ENCODE measurements at regions not wholly inside any gene's neighbourhood (a gene's known extent, or its start where the extent isn't known, plus 50 kb on each side); places are given as distances from the start of the nearest gene placed in this dataset.
A peak's percentile ranks its signal among the peaks of the same experiment; 100 is the strongest.

DNA sequence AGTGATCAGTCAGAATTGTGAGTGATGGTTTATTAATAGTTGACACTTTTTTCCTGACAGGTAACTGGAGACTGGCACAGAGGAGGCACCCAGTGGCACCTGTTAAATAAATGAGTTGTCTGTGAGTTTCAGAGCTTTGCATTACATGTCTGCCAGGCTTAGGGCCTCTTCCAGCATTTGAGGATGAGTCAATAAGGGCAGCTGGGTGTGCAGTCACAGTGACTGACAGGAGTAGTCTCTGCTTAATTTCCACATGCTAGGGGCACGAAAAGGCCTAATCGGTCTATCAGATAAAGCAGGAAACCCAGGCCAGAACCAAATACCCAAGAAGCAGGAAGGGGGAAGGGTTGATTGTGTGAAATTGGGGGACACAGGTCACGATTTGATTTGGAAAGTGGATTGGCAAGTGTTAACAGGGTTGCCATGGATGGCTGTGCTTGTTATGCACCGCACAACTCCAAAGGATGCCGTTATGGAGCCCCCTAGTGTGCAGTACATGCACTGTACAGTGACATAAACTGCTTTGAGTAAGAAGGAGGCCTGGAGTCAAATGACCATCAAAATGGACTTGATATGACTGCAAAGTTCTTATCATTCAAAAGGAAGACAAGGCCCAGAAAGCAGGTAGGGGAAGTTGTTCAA, 111.9 kb upstream of the GGTLC1 start:
- 23 to 24% methylated on average over 5 of the region's 5 CpGs for WGBS, 2 donors
- FAIRE-seq (no peak), ATAC-seq (peak; percentile 77 to 92 (median 88)), DNase-seq (peak in 3 of 6 donors; percentile 12 to 39 (median 33))
- no peak overlapping the region for H3K27ac ChIP-seq
- H3K4me1 ChIP-seq = no peaks in the 10 kb centered on the region
- no peak overlapping the region for H3K4me3 ChIP-seq
- no peaks in the 10 kb centered on the region for H3K36me3 ChIP-seq
- intact Hi-C loops (cut with DNase I) = no loop called here
- no peaks in the 10 kb centered on the region for H3K27me3 ChIP-seq
- TF ChIP-seq, protein P1, sequence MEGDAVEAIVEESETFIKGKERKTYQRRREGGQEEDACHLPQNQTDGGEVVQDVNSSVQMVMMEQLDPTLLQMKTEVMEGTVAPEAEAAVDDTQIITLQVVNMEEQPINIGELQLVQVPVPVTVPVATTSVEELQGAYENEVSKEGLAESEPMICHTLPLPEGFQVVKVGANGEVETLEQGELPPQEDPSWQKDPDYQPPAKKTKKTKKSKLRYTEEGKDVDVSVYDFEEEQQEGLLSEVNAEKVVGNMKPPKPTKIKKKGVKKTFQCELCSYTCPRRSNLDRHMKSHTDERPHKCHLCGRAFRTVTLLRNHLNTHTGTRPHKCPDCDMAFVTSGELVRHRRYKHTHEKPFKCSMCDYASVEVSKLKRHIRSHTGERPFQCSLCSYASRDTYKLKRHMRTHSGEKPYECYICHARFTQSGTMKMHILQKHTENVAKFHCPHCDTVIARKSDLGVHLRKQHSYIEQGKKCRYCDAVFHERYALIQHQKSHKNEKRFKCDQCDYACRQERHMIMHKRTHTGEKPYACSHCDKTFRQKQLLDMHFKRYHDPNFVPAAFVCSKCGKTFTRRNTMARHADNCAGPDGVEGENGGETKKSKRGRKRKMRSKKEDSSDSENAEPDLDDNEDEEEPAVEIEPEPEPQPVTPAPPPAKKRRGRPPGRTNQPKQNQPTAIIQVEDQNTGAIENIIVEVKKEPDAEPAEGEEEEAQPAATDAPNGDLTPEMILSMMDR (IDR thresholded peaks at IDR 0.05) = peak; percentile 23 to 55 (median 48)
- no peaks in the 10 kb centered on the region for H3K9me3 ChIP-seq

DNA sequence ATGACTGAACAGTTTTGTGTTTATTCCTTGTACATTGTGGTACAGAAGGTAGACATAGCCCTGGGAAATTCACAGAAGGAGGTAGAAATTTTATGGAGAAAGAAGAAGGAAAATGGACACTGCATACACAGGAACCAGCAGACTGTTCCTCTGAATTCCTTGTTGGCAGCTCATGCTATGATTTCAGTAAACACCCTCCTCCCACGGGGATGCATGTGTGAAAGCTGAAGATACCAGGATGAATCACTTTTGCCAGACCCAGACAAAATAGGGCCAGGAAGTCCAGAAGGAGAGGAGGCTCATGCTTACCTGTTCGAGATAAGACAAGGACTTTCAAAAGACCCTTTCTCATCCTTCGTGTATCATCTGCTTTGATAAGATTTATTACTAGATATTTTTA, 110.3 kb upstream of the GGTLC1 start:
- ATAC-seq = no peak
- no peaks in the 10 kb centered on the region for H3K27me3 ChIP-seq
- no peak overlapping the region for H3K4me3 ChIP-seq
- H3K9me3 ChIP-seq = no peaks in the 10 kb centered on the region
- intact Hi-C loops (cut with DNase I) = no loop called here
- no peak for FAIRE-seq
- WGBS, 2 donors = 38 to 45% methylated on average over 3 of the region's 3 CpGs
- no peak for DNase-seq
- H3K4me1 ChIP-seq = no peaks in the 10 kb centered on the region
- H3K27ac ChIP-seq = no peak overlapping the region
- H3K36me3 ChIP-seq = no peaks in the 10 kb centered on the region
- TF ChIP-seq, protein P1 (IDR thresholded peaks at IDR 0.05) = no peak

DNA sequence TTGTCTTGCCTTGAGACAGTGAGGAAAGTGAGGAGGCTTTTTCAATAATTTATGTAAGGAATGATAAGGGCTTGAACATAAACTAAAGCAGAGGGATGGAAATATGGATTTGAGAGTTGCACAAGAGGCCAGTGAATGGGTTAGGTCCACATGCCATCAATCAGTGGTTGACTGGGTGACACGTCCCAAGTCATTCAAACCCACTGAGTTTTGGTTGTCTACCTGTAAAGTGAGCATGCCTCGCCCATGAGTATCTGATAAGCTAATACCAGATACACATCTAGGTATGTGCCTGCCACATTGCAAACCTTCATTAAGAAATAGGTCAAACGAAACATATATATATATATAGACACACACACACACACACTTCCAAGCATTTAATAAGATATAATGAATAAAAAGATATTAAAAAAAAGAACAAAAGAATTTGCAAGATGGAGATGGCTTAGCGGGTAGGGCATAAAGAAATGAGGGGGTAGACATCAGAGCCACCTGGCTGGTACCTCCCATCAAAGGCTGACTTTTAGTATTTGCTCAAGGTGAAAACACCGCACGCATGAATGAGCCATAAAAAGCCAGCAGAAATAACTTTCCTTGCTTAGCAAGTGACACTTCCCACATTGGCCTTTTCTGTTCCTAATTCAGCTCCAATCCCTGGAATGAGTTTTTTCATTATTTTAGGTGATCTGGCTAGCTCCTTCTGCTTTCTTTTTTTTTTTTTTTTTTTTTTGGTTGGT, 109.1 kb upstream of the GGTLC1 start:
- intact Hi-C loops (cut with DNase I) = no loop called here
- ATAC-seq (no peak), DNase-seq (no peak), FAIRE-seq (no peak)
- Histone ChIP-seq H3K36me3 (no peaks in the 10 kb centered on the region), H3K4me1 (no peaks in the 10 kb centered on the region), H3K9me3 (no peaks in the 10 kb centered on the region), H3K27ac (no peak overlapping the region), H3K27me3 (no peaks in the 10 kb centered on the region), H3K4me3 (no peak overlapping the region)
- TF ChIP-seq, protein P1 (IDR thresholded peaks at IDR 0.05) = no peak
- WGBS, 2 donors = 66 to 72% methylated on average over 6 of the region's 6 CpGs

DNA sequence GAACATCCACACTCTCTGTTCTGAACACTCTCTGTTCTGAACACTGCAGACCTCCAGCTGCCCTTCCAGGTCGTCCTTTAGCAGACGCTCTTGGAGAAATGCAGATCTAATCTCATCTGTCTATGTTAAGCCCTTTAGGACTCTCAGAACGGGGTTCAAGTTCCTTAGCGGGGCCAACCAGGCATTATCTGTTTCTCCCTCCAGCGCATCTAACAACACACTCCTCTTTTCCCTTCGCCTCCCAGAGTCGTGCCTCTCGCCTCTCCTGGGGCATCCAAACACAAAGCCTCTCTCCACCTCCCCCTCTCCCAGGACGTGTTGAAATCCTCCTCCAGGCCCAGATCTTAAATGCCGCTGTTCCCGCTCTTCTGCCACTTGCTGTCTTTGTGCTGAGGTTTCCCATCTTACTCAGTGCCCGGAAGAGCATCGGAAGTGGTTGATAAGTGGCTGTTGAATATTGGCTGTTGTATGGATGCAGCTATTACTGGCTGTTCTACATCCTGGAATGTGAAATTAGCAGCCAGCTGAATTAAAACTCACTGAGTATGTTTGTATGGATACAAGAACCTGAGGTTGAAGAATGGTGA, 108.4 kb upstream of the GGTLC1 start:
- TF ChIP-seq, protein P1 (IDR thresholded peaks at IDR 0.05) = no peak
- FAIRE-seq = no peak
- H3K36me3 ChIP-seq = no peaks in the 10 kb centered on the region
- H3K9me3 ChIP-seq = no peaks in the 10 kb centered on the region
- no peaks in the 10 kb centered on the region for H3K27me3 ChIP-seq
- no peak overlapping the region for H3K27ac ChIP-seq
- DNase-seq = no peak
- WGBS, 2 donors = 66 to 75% methylated on average over 13 of the region's 13 CpGs
- intact Hi-C loops (cut with DNase I) = no loop called here
- H3K4me3 ChIP-seq = no peak overlapping the region
- H3K4me1 ChIP-seq = no peaks in the 10 kb centered on the region
- ATAC-seq = no peak
